ES-I3 (cell line): ENCODE measurements at regions not wholly inside any gene's neighbourhood (a gene's known extent, or its start where the extent isn't known, plus 50 kb on each side); places are given as distances from the start of the nearest gene placed in this dataset.
"Not testable (repeated sequence)": the region's sequence is repeated elsewhere in the genome, so short reads cannot be mapped to it uniquely, and the experiment has no call there.

ENCODE experiments used
- H3K36me3 ChIP-seq: 2 replicates; pipeline ENCODE4 v1.6.1; 2013; ENCODE audit warnings: mild to moderate bottlenecking, low read length, control low read depth, moderate library complexity; ENCODE audit not compliant: insufficient read depth
- H3K4me1 ChIP-seq: 2 replicates; pipeline ENCODE4 v1.6.1; 2013; ENCODE audit warnings: mild to moderate bottlenecking, control low read depth, low read length; ENCODE audit not compliant: insufficient read depth
- H3K9ac ChIP-seq: 2 replicates; pipeline ENCODE4 v1.6.1; 2013; ENCODE audit warnings: low read depth, mild to moderate bottlenecking, low read length, moderate library complexity
- H3K9me3 ChIP-seq: 2 replicates; pipeline ENCODE4 v1.6.1; 2013; ENCODE audit warnings: mild to moderate bottlenecking, low read length, moderate library complexity; ENCODE audit not compliant: control insufficient read depth, insufficient read depth

DNA sequence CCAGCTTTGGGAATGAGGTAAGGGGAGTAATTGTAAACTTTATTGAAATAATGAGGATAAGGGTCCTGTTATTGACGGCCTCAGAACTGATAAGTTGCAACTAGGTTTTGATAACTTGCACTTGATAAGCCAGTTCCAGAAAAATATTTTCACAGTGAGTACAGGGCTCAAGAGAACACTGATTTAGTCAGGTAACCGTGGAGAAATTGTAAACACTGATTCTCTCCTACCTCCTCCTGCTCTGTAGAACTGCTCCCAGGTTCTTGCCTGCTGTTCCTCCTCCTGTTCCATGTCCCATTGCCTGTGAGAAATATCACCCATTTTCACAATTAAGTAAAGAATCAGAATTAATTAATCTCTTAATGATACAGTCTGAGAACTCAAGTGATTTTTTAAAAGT, 55.0 kb upstream of the CXXC4 start:
- no peaks in the 10 kb centered on the region for H3K36me3 ChIP-seq
- no peaks in the 10 kb centered on the region for H3K4me1 ChIP-seq
- H3K9ac ChIP-seq, result no peak overlapping the region
- no peaks in the 10 kb centered on the region for H3K9me3 ChIP-seq

DNA sequence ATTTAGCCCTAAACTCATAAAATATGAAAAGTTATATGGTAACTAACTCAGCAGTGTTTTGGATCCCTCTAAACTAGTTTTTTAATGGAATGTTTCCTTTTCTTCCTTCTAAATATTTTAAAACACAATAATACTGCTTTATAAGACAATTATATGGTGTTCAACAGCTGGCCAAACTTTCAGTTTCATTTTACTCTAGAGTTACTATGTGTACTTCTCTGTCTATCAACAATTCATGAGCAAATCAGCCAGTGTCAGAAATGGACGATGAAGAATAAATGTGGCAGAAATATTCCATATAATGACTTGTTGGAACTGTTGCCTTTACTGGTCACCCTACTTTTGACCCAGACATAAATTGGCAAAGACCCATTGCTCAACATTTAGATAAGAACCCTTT, 64.8 kb upstream of the CXXC4 start:
- H3K36me3 ChIP-seq, result no peaks in the 10 kb centered on the region
- no peaks in the 10 kb centered on the region for H3K9me3 ChIP-seq
- no peaks in the 10 kb centered on the region for H3K4me1 ChIP-seq
- H3K9ac ChIP-seq, result no peak overlapping the region

DNA sequence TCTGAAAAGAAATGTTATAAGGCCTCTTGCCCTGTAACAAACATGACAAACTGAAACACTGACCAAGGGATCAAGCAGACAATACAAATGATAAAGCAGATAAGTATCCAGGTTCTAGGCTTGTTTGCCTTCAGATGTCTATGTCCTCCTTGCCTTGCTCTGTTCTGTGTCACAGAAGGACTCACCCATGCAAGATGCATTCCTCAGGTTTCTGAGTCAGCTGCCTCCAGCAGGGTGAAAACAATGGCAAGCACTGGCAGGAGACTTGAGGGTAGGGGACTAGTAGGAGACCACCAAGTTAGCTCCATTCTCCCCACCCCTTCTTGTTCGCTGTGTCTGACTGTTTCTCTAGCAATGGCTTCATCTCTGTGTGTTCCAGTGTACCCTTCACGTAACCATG, 76.6 kb upstream of the CXXC4 start:
- no peaks in the 10 kb centered on the region for H3K9me3 ChIP-seq
- no peak overlapping the region for H3K9ac ChIP-seq
- H3K4me1 ChIP-seq, result peaks cover 9% of the 10 kb centered on the region
- H3K36me3 ChIP-seq, result no peaks in the 10 kb centered on the region

DNA sequence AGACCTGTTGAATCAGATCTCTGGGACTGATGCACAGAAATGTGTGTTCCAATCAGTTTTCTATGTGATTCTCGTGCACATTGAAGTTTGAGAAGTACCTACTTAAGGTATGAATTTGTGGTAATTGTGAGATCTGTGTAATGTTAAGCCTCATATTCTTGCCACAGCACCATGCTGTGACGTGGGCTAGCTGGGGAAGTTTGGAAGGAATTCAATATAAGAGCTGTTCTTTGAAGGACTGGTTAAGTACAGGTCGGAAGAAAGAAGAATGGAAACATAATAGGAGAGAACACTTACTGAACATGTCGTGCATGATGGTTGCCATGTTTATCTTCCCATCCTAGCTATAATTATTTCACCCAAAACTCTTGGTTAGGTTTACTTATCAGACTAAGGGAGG, 79.7 kb upstream of the CXXC4 start:
- Histone ChIP-seq H3K9me3 (no peaks in the 10 kb centered on the region), H3K4me1 (peaks cover 9% of the 10 kb centered on the region), H3K9ac (no peak overlapping the region), H3K36me3 (no peaks in the 10 kb centered on the region)

DNA sequence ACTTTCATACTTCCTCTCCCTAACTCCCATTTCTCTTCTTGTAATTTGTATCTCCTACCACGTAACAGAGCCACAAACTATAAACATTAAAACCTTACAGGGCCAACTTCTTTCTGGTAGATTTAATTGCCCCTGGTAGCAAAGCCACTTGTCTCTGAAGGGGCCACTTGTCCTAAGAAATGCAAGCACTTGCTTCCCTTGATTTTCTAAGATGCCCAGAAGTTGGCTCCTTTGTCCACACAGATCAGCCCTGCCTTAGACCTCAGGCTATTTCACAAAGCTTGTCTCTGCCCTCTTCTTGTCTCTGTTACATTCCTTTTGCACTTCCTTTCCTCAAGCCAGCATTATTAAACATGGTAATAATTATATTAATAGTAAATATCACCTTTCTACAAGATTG, 80.6 kb upstream of the CXXC4 start:
- Histone ChIP-seq H3K9me3 (no peaks in the 10 kb centered on the region), H3K36me3 (no peaks in the 10 kb centered on the region), H3K9ac (no peak overlapping the region), H3K4me1 (peaks cover 9% of the 10 kb centered on the region)

GRCh38 chr4:104577405-104577804, 82.7 kb upstream of the CXXC4 start:
- no peaks in the 10 kb centered on the region for H3K36me3 ChIP-seq
- no peaks in the 10 kb centered on the region for H3K4me1 ChIP-seq
- no peak overlapping the region for H3K9ac ChIP-seq
- no peaks in the 10 kb centered on the region for H3K9me3 ChIP-seq

DNA sequence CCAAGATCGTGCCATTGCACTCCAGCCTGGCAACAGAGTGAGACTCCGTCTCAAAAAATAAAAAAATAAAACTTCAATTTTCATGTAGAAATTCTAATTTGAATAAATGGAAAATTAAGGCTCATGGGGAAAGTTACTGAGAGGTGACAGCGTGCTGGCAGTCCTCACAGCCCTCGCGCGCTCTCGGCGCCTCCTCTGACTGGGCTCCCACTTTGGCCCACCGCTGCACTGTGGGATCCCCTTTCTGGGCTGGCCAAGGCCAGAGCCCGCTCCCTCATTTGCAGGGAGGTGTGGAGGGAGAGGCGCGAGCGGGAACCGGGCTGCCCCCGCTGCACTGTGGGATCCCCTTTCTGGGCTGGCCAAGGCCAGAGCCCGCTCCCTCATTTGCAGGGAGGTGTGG, 86.8 kb upstream of the CXXC4 start:
- H3K9me3 ChIP-seq, H3K4me1 ChIP-seq, H3K36me3 ChIP-seq, H3K9ac ChIP-seq: not testable (repeated sequence)

DNA sequence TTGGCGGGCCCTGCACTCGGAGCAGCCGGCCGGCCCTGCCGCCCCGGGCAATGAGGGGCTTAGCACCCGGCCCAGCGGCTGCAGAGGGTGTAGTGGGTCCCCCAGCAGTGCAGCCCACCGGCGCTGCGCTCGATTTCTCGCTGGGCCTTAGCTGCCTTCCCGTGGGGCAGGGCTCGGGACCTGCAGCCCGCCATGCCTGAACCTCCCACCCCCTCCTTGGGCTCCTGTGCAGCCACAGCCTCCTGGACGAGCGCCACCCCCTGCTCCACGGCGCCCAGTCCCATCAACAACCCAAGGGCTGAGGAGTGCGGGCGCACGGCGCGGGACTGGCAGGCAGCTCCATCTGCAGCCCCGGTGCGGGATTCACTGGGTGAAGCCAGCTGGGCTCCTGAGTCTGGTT, 87.4 kb upstream of the CXXC4 start:
- not testable (repeated sequence) for H3K4me1 ChIP-seq, H3K36me3 ChIP-seq, H3K9me3 ChIP-seq, H3K9ac ChIP-seq

DNA sequence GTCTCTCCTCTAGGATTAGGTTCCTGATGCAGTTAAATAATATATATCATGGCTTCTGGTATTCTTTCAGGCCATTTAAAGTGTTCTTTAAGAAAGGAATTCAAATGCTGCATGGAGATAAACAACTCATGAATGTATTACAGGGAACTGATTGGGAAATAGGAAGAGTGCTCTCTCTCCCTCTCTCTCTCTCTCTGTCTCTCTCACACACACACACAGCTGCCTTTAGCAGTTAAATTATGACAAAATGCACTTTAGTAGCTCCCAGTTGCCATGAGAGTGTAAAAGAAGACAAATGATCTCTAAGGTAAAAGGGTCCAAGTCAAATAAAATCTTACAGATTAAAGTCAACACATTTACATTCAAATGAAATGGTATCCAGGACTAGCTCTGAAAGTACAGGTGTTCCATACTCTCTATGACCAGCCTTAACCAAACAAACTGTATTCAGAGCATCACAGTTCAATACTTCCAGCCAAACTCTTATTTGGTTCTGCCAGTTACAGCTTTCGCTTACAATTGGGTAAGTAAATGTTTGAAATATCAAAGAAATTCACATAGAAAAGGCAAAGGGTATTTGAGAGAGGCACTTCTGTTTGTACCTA, 94.7 kb upstream of the CXXC4 start:
- H3K9me3 ChIP-seq, result no peaks in the 10 kb centered on the region
- no peaks in the 10 kb centered on the region for H3K36me3 ChIP-seq
- H3K4me1 ChIP-seq, result peaks cover 13% of the 10 kb centered on the region
- no peak overlapping the region for H3K9ac ChIP-seq

DNA sequence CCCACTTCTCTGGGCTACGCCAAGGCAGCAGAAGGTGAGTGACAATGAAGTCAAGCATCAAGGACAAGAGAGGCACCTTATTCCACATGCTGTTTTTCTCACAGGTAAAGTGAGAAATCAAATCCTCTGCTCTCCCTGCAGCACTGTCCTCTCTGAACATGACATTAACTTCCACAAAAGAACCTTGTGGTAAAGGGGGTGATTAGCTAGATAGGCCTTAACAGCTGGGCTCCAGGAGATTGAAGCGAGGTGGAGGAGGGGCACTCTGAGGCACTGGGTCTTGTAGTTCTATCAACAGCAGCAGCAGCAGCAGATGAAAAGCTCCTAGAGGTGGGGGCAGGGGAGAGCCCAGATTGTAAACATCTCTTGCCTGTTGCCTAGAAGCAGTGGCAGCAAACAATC, 96.8 kb upstream of the CXXC4 start:
- Histone ChIP-seq H3K4me1 (peaks cover 13% of the 10 kb centered on the region), H3K36me3 (no peaks in the 10 kb centered on the region), H3K9me3 (no peaks in the 10 kb centered on the region), H3K9ac (no peak overlapping the region)

DNA sequence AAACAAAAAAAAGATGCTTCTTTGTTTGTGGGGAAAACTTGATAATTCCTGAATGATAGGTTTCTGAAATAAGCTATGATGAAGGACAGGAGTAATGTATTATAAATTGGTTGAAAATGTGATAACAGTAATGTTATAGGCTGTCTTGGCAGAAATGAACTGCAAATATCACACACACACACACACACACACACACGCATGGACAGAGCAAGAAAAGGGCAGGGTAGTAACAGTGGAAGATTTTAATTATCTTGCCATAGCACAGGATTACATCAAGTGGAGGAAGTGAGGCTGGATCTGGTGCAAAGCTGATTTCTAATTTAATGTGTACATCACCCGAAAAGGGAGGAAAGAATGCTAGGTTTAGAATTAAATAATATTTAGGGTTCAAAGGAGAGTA, 97.5 kb upstream of the CXXC4 start:
- Histone ChIP-seq H3K4me1 (peaks cover 13% of the 10 kb centered on the region), H3K9me3 (no peaks in the 10 kb centered on the region), H3K36me3 (no peaks in the 10 kb centered on the region), H3K9ac (no peak overlapping the region)

- Histone ChIP-seq H3K36me3 (no peaks in the 10 kb centered on the region), H3K4me1 (peaks cover 13% of the 10 kb centered on the region), H3K9me3 (no peaks in the 10 kb centered on the region), H3K9ac (no peak overlapping the region)
Measured at GRCh38 chr4:104593019-104593418, 98.3 kb upstream of the CXXC4 start.

GRCh38 chr4:104596189-104596588, 101.5 kb upstream of the CXXC4 start:
- H3K4me1 ChIP-seq, result peaks cover 13% of the 10 kb centered on the region
- no peaks in the 10 kb centered on the region for H3K36me3 ChIP-seq
- no peak overlapping the region for H3K9ac ChIP-seq
- H3K9me3 ChIP-seq, result no peaks in the 10 kb centered on the region

DNA sequence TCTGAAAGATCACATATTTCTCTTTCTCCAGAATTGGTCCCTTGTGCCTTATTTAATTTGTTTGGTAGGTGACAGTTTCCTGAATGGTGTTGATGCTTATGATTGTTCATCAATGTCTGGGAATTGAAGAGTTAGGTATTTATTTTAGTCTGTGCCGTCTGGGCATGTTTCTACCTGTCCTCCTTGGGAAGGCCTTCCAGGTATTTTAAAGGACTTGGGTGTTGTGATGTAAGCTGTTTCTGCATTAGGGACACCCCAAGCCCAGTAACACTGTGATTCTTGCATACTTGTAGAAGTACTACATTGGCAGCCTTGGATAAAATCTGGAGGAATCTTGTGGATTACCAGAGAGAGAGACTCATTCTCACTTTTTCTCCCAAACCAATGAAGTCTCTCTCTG, 120.8 kb upstream of the CXXC4 start:
- Histone ChIP-seq H3K4me1 (peaks cover 14% of the 10 kb centered on the region), H3K9me3 (no peaks in the 10 kb centered on the region), H3K9ac (no peak overlapping the region), H3K36me3 (no peaks in the 10 kb centered on the region)

DNA sequence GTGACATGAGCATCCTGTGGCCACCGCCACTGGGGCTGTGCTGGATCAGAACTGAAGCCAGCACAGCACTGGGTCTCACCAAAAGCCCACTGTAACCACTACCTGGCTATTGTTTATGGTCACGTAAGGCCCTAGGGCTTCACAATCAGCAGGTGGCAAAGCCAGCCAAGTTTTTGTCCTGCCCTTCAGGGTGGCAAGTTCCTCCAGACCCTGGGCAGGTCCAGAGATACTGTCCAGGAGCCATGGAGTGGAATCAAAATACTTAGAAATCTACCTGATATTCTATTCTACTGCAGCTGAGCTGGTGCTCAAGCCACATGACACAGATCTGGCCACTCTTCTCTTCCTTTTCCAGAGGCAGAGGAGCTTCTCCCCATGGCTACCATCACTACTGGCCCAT, 121.2 kb upstream of the CXXC4 start:
- H3K9ac ChIP-seq, result no peak overlapping the region
- peaks cover 14% of the 10 kb centered on the region for H3K4me1 ChIP-seq
- H3K9me3 ChIP-seq, result no peaks in the 10 kb centered on the region
- no peaks in the 10 kb centered on the region for H3K36me3 ChIP-seq

GRCh38 chr4:104616401-104616820, 121.7 kb upstream of the CXXC4 start:
- Histone ChIP-seq H3K9ac (no peak overlapping the region), H3K4me1 (peaks cover 14% of the 10 kb centered on the region), H3K9me3 (no peaks in the 10 kb centered on the region), H3K36me3 (no peaks in the 10 kb centered on the region)
